PFSK-1 (cell line): ENCODE measurements at regions not wholly inside any gene's neighbourhood (a gene's known extent, or its start where the extent isn't known, plus 50 kb on each side); places are given as distances from the start of the nearest gene placed in this dataset.

Source experiments
- POLR2AphosphoS5 ChIP-seq: IDR thresholded peaks from 2 replicates; pipeline ENCODE4 v1.6.1; 2012; ENCODE audit warnings: low read depth, mild to moderate bottlenecking, control low read depth, low read length, moderate library complexity
- TF ChIP-seq, protein P1 (sequence below), 2 experiments: IDR thresholded peaks; 2 replicates each; pipeline versions ENCODE4 v1.6.1 to v1.8.0; 2011 to 2012; ENCODE audit warnings: low read depth in 2 of 2, low read length in 2 of 2, control low read depth in 1 of 2, inconsistent platforms in 1 of 2, mild to moderate bottlenecking in 1 of 2, moderate library complexity in 1 of 2; ENCODE audit not compliant: insufficient read depth in 1 of 2

DNA sequence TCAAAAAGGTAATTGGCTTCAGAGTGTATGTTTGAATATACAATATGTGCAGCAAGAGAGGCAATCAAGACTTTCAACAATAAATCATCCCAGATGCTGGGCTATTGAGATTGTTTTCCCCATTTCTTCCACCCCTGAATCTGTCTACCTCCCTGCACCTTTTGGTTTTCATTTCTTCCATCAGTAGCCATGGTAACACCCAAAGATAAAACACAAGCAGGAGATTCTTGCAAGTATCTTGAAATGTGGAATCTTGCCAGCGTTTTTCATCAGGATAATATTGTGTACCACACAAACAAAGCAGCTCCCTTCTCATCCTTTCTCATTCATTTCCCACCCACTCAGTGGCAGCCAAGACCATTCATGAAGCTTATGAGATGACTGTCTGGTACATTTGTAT, 73.0 kb upstream of the NRSN1 start:
- TF ChIP-seq, protein P1, sequence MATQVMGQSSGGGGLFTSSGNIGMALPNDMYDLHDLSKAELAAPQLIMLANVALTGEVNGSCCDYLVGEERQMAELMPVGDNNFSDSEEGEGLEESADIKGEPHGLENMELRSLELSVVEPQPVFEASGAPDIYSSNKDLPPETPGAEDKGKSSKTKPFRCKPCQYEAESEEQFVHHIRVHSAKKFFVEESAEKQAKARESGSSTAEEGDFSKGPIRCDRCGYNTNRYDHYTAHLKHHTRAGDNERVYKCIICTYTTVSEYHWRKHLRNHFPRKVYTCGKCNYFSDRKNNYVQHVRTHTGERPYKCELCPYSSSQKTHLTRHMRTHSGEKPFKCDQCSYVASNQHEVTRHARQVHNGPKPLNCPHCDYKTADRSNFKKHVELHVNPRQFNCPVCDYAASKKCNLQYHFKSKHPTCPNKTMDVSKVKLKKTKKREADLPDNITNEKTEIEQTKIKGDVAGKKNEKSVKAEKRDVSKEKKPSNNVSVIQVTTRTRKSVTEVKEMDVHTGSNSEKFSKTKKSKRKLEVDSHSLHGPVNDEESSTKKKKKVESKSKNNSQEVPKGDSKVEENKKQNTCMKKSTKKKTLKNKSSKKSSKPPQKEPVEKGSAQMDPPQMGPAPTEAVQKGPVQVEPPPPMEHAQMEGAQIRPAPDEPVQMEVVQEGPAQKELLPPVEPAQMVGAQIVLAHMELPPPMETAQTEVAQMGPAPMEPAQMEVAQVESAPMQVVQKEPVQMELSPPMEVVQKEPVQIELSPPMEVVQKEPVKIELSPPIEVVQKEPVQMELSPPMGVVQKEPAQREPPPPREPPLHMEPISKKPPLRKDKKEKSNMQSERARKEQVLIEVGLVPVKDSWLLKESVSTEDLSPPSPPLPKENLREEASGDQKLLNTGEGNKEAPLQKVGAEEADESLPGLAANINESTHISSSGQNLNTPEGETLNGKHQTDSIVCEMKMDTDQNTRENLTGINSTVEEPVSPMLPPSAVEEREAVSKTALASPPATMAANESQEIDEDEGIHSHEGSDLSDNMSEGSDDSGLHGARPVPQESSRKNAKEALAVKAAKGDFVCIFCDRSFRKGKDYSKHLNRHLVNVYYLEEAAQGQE (IDR thresholded peaks at IDR 0.05; ENCODE audit: insufficient read depth in 1 of 2, low read depth in 2 of 2, low read length in 2 of 2), result no peak
- TF ChIP-seq POLR2AphosphoS5, result no peak
